H1 (cell line): ENCODE measurements at regions not wholly inside any gene's neighbourhood (a gene's known extent, or its start where the extent isn't known, plus 50 kb on each side); places are given as distances from the start of the nearest gene placed in this dataset.

ENCODE experiments used
- BRCA1 ChIP-seq: IDR thresholded peaks from 2 replicates; pipeline ENCODE4 v1.6.1; 2012; ENCODE audit warnings: low read depth, low read length, improper control_type of control experiment
- CBX5 ChIP-seq: fragments of 300-800, 300-1000 bp; sonication (generic); IDR thresholded peaks from 2 replicates; pipeline ENCODE4 v1.7.1; 2016; ENCODE audit warnings: antibody characterized with exemption, low read length, low read depth
- JUN ChIP-seq: IDR thresholded peaks from 2 replicates; pipeline ENCODE4 v1.6.1; 2011; ENCODE audit warnings: low read depth, mild to moderate bottlenecking, improper control_type of control experiment, low read length
- POLR2A ChIP-seq, 2 experiments: IDR thresholded peaks; 1 replicate in 1 of 2; 2 replicates in 1 of 2; pipeline ENCODE4 v1.6.1; 2011; ENCODE audit warnings: low read depth in 2 of 2, low read length in 2 of 2, mild to moderate bottlenecking in 2 of 2; ENCODE audit errors: control extremely low read depth in 1 of 2
- RBBP5 ChIP-seq: IDR thresholded peaks from 2 replicates; pipeline ENCODE4 v1.7.1; 2012; ENCODE audit warnings: low read depth, mild to moderate bottlenecking, inconsistent platforms, low read length, moderate library complexity, borderline replicate concordance
- RFX5 ChIP-seq: IDR thresholded peaks from 2 replicates; pipeline ENCODE4 v1.6.1; 2011; ENCODE audit warnings: low read depth, low read length, improper control_type of control experiment, borderline replicate concordance
- SP1 ChIP-seq: IDR thresholded peaks from 2 replicates; pipeline ENCODE4 v1.6.1; 2011; ENCODE audit warnings: low read depth, low read length
- SUZ12 ChIP-seq: fragments of 200-600 bp; sonication (generic); IDR thresholded peaks from 2 replicates; pipeline ENCODE4 v1.6.1; 2012; ENCODE audit warnings: mild to moderate bottlenecking, inconsistent platforms, low read length, moderate library complexity, mixed read lengths
- TF ChIP-seq, protein P1 (sequence below), 3 experiments: IDR thresholded peaks; 1 replicate in 2 of 3; 2 replicates in 1 of 3; pipeline versions ENCODE4 v1.5.1 to v1.6.1; 2011; ENCODE audit warnings: low read length in 3 of 3, mild to moderate bottlenecking in 3 of 3, inconsistent platforms in 2 of 3, low read depth in 1 of 3, moderate library complexity in 1 of 3; ENCODE audit not compliant: insufficient read depth in 1 of 3; ENCODE audit errors: control extremely low read depth in 1 of 3

DNA sequence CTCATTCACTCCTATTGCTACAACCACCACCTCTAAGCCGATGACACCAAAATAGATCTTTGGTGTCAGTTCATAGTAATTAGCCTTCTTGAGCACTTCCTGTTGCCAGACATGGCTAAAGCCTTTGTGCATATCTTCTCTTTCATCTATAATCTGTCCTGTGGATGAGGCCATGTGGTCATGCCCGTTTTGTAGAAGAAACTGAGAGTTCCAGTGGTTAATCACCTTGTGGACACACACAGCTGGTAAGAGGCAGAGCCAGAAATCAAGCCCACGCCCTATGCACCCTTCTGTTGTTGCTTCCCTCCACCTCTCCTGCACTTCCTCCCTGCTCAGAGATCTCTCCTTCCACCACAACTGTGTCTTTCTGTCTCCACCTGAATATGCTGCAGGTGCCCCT lies 285.1 kb upstream of the PFKP start:
- TF ChIP-seq CBX5 = no peak
- TF ChIP-seq BRCA1 = no peak
- no peak for TF ChIP-seq POLR2A (IDR thresholded peaks at IDR 0.05; ENCODE audit: control extremely low read depth in 1 of 2, low read depth in 2 of 2, low read length in 2 of 2)
- no peak for TF ChIP-seq RBBP5
- no peak for TF ChIP-seq JUN
- TF ChIP-seq SP1 = no peak
- no peak for TF ChIP-seq SUZ12
- no peak for TF ChIP-seq RFX5
- TF ChIP-seq, protein P1, sequence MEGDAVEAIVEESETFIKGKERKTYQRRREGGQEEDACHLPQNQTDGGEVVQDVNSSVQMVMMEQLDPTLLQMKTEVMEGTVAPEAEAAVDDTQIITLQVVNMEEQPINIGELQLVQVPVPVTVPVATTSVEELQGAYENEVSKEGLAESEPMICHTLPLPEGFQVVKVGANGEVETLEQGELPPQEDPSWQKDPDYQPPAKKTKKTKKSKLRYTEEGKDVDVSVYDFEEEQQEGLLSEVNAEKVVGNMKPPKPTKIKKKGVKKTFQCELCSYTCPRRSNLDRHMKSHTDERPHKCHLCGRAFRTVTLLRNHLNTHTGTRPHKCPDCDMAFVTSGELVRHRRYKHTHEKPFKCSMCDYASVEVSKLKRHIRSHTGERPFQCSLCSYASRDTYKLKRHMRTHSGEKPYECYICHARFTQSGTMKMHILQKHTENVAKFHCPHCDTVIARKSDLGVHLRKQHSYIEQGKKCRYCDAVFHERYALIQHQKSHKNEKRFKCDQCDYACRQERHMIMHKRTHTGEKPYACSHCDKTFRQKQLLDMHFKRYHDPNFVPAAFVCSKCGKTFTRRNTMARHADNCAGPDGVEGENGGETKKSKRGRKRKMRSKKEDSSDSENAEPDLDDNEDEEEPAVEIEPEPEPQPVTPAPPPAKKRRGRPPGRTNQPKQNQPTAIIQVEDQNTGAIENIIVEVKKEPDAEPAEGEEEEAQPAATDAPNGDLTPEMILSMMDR (IDR thresholded peaks at IDR 0.05; ENCODE audit: control extremely low read depth in 1 of 3, insufficient read depth in 1 of 3, low read depth in 1 of 3, low read length in 3 of 3) = no peak
